NCI-H526 (cell line): ENCODE measurements at regions not wholly inside any gene's neighbourhood (a gene's known extent, or its start where the extent isn't known, plus 50 kb on each side); places are given as distances from the start of the nearest gene placed in this dataset.
A peak's percentile ranks its signal among the peaks of the same experiment; 100 is the strongest.

Source experiments
- DNase-seq, 2 experiments: peaks; one replicate each; lab custom pipeline; 2025; lab: John Stamatoyannopoulos, UW

- DNase-seq: no peak
Measured at GRCh38 chr7:109915670-109916069, 1175.3 kb upstream of the LRRN3 start.

GRCh38 chr7:109926738-109927137, 1164.2 kb upstream of the LRRN3 start:
- DNase-seq: peak in 1 of 2 experiments; percentile 21

GRCh38 chr7:109930049-109930448, 1160.9 kb upstream of the LRRN3 start:
- DNase-seq: no peak

- DNase-seq: no peak
Measured at GRCh38 chr7:109939207-109939606, 1151.7 kb upstream of the LRRN3 start.

GRCh38 chr7:109945820-109946518, 1145.0 kb upstream of the LRRN3 start:
- no peak for DNase-seq

- DNase-seq: no peak
Measured at GRCh38 chr7:109950256-109950655, 1140.7 kb upstream of the LRRN3 start.

GRCh38 chr7:109950821-109951564, 1139.9 kb upstream of the LRRN3 start:
- no peak for DNase-seq

- DNase-seq: no peak
Measured at GRCh38 chr7:109951565-109951928, 1139.4 kb upstream of the LRRN3 start.

GRCh38 chr7:109955986-109956385, 1134.9 kb upstream of the LRRN3 start:
- DNase-seq: no peak

- no peak for DNase-seq
Measured at GRCh38 chr7:109956916-109957315, 1134.0 kb upstream of the LRRN3 start.

GRCh38 chr7:109963741-109964140, 1127.2 kb upstream of the LRRN3 start:
- no peak for DNase-seq

- DNase-seq: no peak
Measured at GRCh38 chr7:109964780-109965179, 1126.1 kb upstream of the LRRN3 start.

GRCh38 chr7:109967406-109967805, 1123.5 kb upstream of the LRRN3 start:
- DNase-seq: no peak

GRCh38 chr7:109983618-109984017, 1107.3 kb upstream of the LRRN3 start:
- DNase-seq: no peak

GRCh38 chr7:109984729-109985128, 1106.2 kb upstream of the LRRN3 start:
- DNase-seq: no peak

- no peak for DNase-seq
Measured at GRCh38 chr7:109986701-109987100, 1104.2 kb upstream of the LRRN3 start.

GRCh38 chr7:109996411-109996810, 1094.5 kb upstream of the LRRN3 start:
- DNase-seq: no peak

- DNase-seq: no peak
Measured at GRCh38 chr7:109996927-109997326, 1094.0 kb upstream of the LRRN3 start.

- DNase-seq: no peak
Measured at GRCh38 chr7:109997837-109998236, 1093.1 kb upstream of the LRRN3 start.

GRCh38 chr7:110001254-110001938, 1089.5 kb upstream of the LRRN3 start:
- no peak for DNase-seq

- DNase-seq: no peak
Measured at GRCh38 chr7:110003827-110004226, 1087.1 kb upstream of the LRRN3 start.

- peak; percentile 18 to 28 for DNase-seq
Measured at GRCh38 chr7:110007320-110008063, 1083.4 kb upstream of the LRRN3 start.
